ENCODE measurements at regions not wholly inside any gene's neighbourhood (a gene's known extent, or its start where the extent isn't known, plus 50 kb on each side); places are given as distances from the start of the nearest gene placed in this dataset.

DNA sequence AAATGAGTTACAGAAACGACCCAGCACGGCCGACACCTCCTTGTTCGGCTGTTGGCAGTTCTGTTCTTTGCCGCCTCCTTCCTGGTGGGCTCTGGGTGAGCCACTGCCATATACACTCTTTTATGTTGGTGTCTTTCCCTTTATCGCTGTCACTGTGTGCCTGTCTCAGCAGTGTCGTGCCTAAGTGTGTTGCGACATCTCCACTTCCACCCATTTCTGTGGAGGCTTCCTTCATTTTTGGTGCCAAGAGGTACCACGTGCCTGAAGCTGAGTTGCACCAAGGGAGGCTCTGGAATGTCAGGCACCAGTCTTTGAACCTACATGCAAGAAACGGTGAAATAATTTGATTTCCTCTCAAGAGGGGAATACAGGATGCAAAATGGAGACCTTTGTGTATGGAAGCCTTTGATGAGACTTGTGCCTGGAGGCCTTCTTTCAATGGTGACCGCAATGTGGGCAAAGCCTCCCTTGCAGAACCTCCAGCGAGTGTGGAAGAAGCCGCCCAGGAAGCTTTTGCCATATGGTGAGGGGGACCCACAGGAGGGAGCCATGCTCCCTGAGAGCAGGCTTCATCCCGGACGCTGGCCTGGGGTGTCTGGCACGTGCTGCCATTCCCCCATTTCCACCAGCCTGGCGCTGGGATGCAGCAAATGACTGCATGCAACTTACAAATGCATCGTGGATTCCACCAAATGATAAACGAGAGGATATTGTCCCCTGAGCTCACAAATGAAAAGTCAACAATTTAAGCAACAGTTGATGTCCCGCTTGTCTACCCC lies 136.2 kb downstream of the TEX29 start:
- DNase-seq, result no peak

DNA sequence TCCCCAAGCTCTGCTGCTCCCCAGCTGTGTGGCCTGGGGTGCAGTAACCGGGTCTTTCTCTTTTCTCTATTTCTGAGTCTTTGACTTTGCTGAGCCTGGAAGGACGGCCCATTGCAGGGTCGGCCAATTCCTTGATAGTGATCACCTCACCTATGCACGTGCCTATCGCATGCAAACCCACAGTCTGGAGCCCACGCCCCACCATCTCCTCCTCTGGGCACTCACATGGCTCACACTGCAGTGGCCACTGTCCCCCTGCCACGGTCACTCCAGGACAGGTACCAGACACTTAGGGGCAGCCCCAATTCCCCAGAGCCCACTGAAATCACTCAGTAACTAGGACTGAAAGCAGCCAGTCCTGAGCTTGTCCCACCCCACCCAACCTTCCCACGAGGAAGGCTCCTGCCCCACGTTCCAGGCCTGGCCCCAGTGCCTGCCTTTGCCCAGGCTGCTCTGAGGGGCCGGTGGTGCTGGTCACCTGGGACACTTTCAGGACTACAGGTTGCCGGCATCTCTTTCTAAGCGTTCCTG lies 137.6 kb downstream of the TEX29 start:
- DNase-seq, result no peak

DNA sequence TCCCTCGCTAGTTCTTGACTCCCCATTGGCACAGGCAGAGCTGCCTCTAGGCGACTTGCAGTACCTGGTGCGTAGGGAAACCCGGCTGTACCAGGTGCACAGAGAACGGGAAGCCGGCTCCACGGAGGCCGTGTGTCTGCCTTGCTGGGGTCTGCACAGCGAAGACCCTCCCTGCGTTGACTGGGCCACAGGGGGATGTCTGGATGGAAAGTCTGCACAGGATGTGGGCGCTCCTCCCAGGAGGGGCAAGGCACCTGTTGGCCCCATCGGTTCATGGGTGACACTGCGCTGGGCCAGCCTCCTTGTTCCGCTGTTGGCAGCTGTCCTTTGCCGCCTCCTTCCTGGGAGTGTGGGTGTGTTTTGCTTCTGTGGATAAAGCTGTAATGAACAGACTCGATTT lies 138.3 kb downstream of the TEX29 start:
- no peak for DNase-seq

GRCh38 chr13:111459803-111460547 lies 139.5 kb downstream of the TEX29 start:
- no peak for DNase-seq

DNA sequence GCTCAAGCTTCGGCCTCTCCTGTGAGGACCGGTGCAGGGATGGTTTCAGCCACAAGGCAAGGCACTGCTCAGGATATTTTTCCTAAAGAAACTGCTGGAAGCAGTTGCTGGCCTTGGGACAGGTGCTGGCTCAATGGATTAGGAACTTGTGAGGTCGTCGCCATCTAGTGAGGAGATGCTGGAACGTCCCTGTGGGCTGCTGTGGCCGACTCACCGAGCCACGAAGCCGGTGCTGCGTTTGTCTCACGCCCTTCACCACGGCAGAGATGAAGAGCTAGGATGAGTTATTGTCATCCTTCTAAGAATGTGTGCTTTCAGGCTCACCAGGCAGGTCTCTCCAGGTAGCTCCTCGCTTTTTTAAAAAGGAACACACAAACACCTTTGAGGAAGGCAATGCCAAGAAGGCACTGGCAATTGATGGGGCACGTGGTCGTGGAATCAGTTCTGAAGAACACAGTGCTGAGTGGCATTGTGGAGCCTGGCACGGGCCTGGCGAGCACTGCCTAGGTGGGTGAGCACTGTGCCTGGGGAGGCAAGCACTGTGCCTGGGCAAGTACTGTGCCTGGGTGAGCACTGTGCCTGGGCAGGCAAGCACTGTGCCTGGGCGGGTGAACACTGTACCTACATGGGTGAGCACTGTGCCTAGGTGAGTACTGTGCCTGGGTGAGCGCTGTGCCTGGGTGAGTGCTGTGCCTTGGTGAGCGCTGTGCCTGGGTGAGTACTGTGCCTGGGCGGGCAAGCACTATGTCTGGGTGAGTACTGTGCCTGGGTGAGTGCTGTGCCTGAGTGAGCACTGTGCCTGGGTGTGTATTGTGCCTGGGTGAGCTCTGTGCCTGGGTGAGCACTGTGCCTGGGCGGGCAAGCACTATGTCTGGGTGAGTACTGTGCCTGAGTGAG lies 140.4 kb downstream of the TEX29 start:
- no peak for DNase-seq

DNA sequence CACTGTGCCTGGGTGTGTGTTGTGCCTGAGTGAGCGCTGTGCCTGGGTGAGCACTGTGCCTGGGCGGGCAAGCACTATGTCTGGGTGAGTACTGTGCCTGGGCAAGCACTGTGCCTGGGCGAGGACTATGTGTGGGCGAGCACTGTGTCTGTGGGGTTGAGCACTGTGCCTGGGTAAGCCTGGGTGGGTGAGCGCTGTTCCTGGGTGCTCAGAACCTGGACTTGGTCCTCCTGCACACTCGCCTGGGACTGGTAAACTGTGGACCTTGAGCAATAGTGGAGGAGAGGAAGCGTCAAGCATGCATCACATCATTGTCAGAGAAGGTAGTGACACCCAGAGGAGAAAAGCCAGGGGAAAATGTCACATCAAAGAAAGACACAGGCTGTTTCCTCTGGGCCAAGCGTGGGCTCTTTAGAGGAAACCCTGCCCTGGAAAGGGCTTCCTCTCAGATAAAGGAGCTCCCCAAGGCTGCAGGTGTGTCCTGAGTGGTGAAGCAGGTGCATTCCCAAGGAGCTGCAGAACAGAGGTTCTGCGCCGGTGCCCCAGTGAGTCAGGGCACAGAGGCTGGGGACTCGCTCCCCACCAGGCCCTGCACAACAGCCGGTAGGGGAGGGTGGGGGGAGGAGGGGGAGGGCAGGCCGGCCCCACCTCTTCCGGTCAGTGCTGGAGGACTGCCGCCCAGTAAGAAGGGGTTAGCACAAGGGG lies 141.2 kb downstream of the TEX29 start:
- no peak for DNase-seq

GRCh38 chr13:111462221-111462764 lies 141.9 kb downstream of the TEX29 start:
- no peak for DNase-seq

- DNase-seq, result no peak
These were observed 142.5 kb downstream of the TEX29 start for GRCh38 chr13:111462944-111463343.

DNA sequence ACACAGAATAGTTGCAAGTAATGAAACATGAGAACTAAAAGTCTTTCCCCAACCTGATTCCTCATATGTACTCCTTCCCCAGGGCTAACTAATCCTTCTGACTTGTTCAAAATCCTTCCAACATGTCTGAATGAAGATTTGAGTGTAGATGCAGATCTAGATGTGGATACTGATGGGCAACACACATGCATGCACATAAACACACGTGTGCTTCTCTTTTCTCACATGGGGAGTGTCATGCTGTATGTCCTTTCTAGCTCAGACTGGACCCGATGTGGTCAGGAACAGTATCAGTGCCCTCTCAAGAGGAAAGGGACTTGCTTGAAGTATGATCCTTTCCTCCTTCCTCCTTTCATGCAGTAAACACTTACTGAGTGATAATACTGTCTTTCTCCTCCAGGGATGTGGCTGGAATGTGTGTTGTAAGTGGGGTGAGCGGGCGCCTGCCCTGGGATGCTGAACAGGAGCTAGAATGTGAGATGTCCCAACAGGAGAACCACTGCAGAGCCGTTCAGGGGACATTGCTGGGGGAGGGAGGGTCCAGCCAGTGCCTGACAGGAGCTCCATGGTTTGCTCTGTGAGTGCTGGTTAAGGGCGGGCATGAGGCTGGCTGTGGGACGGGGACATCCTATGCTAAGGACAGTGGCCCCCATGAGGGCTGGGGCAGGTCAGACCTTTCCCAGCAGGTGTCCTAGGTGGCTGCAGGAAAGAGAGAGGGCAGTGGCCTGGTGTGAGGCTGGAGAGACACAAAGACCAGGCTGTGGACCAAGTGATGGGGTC lies 146.9 kb downstream of the TEX29 start:
- no peak for DNase-seq

DNA sequence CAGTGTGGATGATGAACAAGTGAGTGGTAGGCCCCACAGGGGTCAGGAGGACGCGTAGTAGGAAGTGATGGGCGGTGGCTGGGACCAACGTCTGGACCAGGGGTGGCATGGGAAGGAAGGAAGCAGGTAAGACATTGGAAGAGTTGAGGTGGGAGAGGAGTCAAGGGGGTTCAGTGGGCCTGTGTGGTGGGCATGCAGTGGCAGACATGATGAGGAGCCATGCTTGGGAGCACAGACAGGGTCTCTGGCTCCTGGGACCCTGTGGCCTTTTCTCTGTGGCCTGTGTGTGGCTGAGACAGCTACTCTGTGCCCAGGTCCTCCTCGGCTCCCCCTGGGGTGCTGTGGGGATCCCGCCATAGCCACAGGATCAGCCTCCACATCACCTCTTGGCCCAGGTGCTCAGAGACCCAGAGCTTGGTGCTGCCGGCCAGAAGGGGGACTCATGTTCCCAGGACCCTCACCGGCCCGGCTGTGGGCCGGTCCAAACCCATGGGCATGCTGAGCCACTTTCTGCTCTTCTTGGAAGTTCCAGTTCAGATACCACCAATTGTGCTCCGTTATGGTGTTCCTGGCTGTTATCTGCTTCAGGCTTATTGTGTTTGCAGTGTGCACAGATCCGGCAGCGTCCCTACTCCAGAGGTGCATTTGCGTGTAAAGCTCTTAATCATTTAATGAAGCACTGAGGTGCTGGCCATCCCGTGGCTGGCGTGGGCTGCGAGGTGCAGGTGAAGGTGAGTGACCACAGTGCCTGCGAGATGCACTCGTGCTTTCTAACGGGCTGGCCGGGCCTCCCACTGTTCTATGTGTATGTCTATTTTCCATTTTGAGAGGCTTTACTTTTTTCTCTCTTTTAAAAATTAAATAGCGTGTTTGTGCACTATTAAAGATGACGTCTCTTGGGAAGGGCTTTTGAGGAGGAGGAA lies 147.9 kb downstream of the TEX29 start:
- DNase-seq, result no peak

GRCh38 chr13:111469450-111469849 lies 149.0 kb downstream of the TEX29 start:
- no peak for DNase-seq

DNA sequence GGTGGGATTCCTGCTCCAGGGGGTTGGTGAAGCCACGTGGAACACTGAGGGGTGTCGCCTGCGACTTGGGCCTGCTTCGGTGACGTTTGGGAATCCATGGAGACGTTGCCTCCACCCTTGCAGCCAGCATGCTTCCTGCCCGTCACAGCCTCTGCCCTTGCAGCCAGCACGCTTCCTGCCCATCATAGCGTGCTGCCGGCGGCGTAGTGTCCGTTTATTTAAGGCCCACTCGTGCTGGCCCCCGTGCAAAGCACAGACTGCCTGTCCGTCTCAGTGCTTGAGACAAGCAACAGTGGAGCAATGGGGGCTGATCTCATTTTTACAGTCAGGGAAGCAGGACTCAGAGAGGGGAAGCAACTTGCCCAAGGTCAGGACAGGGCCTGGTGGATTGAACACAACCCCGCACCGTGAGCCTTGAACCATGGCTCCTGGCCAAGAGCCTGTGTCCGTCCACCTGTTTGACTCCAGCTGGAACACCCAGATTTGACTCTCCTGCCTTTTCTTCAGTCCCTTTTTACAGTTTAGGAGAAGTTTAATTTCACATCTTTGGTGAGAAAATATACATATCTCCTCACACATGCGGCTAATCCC lies 149.6 kb downstream of the TEX29 start:
- no peak for DNase-seq

DNA sequence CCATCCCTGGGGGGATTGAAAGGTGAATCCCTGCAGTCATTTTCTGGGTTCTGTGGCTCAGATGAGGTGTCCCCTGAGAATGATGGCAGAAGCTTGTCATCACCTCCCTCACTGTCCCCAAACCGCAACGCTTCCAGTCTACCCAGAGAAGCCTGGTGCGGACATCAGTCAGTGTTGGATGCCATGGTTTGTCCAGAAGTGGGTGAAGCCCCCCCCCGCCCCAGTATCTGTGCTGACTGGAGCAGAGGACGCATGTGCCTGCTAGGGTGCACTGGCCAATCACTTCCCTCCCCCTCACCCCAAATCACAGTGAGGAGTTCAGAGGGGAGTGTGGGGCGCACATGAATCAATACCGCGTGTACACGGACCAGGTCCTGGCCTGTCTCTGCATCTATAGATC lies 150.5 kb downstream of the TEX29 start:
- DNase-seq, result no peak

DNA sequence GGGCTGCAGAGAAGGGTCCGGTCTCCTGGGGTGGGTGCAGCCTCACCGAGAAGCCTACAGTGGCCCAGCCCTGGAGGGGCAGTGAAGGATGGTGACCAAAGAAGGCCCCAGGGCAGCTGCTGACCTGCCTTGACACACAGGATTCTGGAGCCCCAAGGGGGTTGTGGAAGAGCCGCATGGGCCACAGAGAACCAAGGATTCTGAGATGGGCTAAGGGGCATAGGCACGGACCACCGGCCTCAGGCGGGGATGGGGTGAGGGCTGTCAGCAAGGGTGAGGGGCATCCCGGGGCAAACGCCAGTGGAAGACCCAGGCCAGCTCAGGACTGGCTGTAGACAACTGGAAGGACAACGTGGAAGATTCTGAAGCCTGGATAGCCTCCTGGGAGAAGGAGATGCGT lies 151.6 kb downstream of the TEX29 start:
- no peak for DNase-seq

- DNase-seq, result no peak
These were observed 152.4 kb downstream of the TEX29 start for GRCh38 chr13:111472559-111473460.

GRCh38 chr13:111474136-111475002 lies 153.9 kb downstream of the TEX29 start:
- DNase-seq, result peak in 1 of 2 experiments; percentile 0

GRCh38 chr13:111475488-111475887 lies 155.0 kb downstream of the TEX29 start:
- DNase-seq, result no peak

DNA sequence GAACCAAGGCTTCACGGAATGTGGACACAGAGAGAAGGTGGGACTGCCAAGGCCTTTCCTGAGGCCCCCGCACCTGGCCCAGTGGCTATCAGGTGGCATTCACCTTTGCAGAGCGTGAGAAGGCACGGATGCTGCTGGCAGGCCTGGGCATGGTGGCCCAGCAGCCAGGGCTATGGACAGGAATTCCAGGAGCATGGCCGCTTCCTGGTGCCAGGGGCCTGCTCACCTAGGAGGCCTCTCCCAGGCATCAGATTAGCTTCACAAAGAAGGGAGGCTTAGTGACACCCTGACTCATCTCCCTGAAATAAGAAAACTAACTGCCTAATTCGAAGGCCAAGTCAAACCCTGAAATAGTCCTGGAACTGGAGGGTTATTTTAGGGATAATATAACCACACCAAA lies 155.8 kb downstream of the TEX29 start:
- DNase-seq, result no peak

All from NCI-H446 (cell line).